ENCODE measurements at regions not wholly inside any gene's neighbourhood (a gene's known extent, or its start where the extent isn't known, plus 50 kb on each side); places are given as distances from the start of the nearest gene placed in this dataset.

DNA sequence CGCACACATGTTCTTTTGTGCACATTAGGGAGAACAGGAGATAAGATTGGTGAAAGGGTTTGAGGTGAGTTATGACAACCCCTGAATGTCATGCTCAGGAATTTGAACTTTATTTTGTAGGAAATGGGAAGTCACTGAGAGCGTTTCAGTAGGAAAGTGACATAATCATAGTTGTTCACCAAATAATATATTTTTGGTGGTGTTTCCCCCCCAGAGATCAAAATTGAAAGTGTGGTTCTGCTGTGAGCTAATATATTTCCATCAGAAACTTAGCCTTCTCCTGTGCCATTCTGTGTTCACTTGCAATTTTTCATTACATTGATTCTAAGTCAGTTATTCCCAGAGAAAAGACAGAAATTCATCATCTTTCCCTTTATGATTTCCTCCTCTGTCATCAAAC lies 64.1 kb upstream of the RCN1 start:
- no peak overlapping the region for H3K27ac ChIP-seq
- TF ChIP-seq POLR2AphosphoS5 (IDR thresholded peaks at IDR 0.05) (no peak), POLR2A (IDR thresholded peaks at IDR 0.05) (no peak), CTCF (IDR thresholded peaks at IDR 0.05) (no peak)
- no peaks in the 10 kb centered on the region for H3K27me3 ChIP-seq (replicated peaks; ENCODE audit: insufficient read depth)
- 80% methylated on average over 2 of the region's 2 CpGs for WGBS
- H3K4me3 ChIP-seq, result no peak overlapping the region
- no peaks in the 10 kb centered on the region for H3K36me3 ChIP-seq
- no peak for DNase-seq (ENCODE audit: low spot score)
- H3K9me3 ChIP-seq, result no peaks in the 10 kb centered on the region
- intact Hi-C loops (cut with DNase I), result no loop called here
- no peaks in the 10 kb centered on the region for H3K4me1 ChIP-seq (replicated peaks)

- H3K9me3 ChIP-seq, result no peaks in the 10 kb centered on the region
- intact Hi-C loops (cut with DNase I), result no loop called here
- H3K4me3 ChIP-seq, result no peak overlapping the region
- no peak for DNase-seq (ENCODE audit: low spot score)
- no peak for TF ChIP-seq POLR2AphosphoS5 (IDR thresholded peaks at IDR 0.05)
- TF ChIP-seq POLR2A (IDR thresholded peaks at IDR 0.05), result no peak
- no peaks in the 10 kb centered on the region for H3K4me1 ChIP-seq (replicated peaks)
- WGBS, result 85% methylated on average over 2 of the region's 2 CpGs
- no peak overlapping the region for H3K27ac ChIP-seq
- H3K36me3 ChIP-seq, result no peaks in the 10 kb centered on the region
- no peaks in the 10 kb centered on the region for H3K27me3 ChIP-seq (replicated peaks; ENCODE audit: insufficient read depth)
Observed at GRCh38 chr11:32024948-32025347, 65.9 kb upstream of the RCN1 start.

DNA sequence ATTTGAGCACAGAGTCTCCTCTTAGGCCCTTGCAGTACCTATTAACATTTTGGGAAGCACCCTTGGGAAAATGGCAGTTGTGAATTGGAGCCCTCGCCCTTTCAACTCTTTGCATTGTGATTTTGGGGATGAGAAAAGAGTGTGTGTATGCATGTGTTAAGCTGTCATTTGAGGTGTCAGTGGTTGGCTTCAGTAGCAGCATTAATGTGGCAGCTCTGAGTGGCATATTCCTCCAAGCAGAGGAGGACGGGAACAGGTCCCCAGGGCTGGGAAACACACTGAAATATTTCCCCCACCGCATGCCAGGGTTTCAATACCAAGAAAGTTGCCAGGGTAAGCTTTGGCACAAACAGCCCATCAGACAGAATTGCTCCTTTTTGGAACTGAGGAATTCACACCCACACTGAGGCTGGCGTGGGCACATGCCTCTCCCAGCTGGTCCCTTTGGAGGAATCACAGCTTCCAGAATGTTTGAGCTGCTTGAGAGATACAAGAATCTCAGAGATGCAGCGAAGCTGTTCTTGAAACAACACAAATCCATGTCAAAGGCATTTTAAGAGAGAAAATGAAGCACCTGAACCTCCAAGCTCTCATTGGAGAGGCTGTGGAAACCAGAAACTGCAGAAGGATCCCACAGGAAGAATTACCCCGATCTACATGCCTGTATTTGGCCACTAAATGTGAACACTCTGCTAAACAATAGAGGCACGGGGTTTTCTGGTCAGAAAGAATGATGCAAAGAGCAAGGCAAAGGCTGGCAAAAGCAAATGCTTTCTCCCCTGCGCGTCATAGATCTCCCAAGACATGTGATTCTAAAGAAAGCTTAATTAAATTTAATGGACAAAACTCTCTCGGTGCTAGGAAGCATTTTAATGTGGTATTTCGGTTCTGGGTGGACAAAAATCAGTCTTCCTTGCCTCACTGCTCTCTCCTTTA lies 67.2 kb upstream of the RCN1 start:
- no peaks in the 10 kb centered on the region for H3K9me3 ChIP-seq
- H3K27ac ChIP-seq, result no peak overlapping the region
- WGBS, result 72% methylated on average over 11 of the region's 11 CpGs
- DNase-seq (ENCODE audit: low spot score), result no peak
- no peak overlapping the region for H3K4me3 ChIP-seq
- H3K27me3 ChIP-seq (replicated peaks; ENCODE audit: insufficient read depth), result no peaks in the 10 kb centered on the region
- no peaks in the 10 kb centered on the region for H3K4me1 ChIP-seq (replicated peaks)
- no peaks in the 10 kb centered on the region for H3K36me3 ChIP-seq
- TF ChIP-seq CTCF (IDR thresholded peaks at IDR 0.05), result no peak
- no peak for TF ChIP-seq POLR2AphosphoS5 (IDR thresholded peaks at IDR 0.05)
- TF ChIP-seq POLR2A (IDR thresholded peaks at IDR 0.05), result no peak
- intact Hi-C loops (cut with DNase I), result no loop called here

- TF ChIP-seq CTCF (IDR thresholded peaks at IDR 0.05), result no peak
- TF ChIP-seq POLR2AphosphoS5 (IDR thresholded peaks at IDR 0.05), result no peak
- TF ChIP-seq POLR2A (IDR thresholded peaks at IDR 0.05), result no peak
- no peak for DNase-seq (ENCODE audit: low spot score)
- Histone ChIP-seq H3K9me3 (no peaks in the 10 kb centered on the region), H3K27me3 (replicated peaks; ENCODE audit: insufficient read depth) (no peaks in the 10 kb centered on the region), H3K27ac (no peak overlapping the region), H3K36me3 (no peaks in the 10 kb centered on the region), H3K4me3 (no peak overlapping the region), H3K4me1 (replicated peaks) (no peaks in the 10 kb centered on the region)
- intact Hi-C loops (cut with DNase I), result no loop called here
- 90% methylated on average over 2 of the region's 2 CpGs for WGBS
Observed at GRCh38 chr11:32018672-32019071, 72.2 kb upstream of the RCN1 start.

DNA sequence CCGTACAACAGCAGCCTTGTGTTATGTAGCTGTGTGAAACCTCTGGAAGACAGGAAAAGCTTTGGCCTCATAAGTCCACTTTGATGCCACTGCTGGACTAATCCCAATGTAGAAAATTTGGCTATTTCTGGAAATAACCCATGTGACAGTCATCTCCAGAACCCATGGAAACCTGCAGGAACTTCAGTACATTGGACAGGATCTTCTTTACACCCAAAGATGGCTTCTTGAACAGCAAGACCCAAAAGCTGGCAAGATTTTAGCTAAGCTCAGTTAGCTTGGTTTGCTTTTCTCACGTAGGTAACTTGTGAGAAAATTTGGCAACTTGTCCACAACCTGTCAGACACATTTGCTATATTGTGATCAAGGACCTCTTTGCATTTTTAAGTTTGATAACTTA lies 74.8 kb upstream of the RCN1 start:
- WGBS, result 37% methylated on average over 2 of the region's 2 CpGs
- no peak for TF ChIP-seq CTCF (IDR thresholded peaks at IDR 0.05)
- TF ChIP-seq POLR2AphosphoS5 (IDR thresholded peaks at IDR 0.05), result no peak
- no peak for TF ChIP-seq POLR2A (IDR thresholded peaks at IDR 0.05)
- Histone ChIP-seq H3K4me3 (no peak overlapping the region), H3K36me3 (no peaks in the 10 kb centered on the region), H3K27me3 (replicated peaks; ENCODE audit: insufficient read depth) (no peaks in the 10 kb centered on the region), H3K4me1 (replicated peaks) (no peaks in the 10 kb centered on the region), H3K9me3 (no peaks in the 10 kb centered on the region), H3K27ac (no peak overlapping the region)
- no peak for DNase-seq (ENCODE audit: low spot score)
- intact Hi-C loops (cut with DNase I), result no loop called here
